Effector memory CD4-positive, alpha-beta T cell (primary cell): ENCODE measurements at regions not wholly inside any gene's neighbourhood (a gene's known extent, or its start where the extent isn't known, plus 50 kb on each side); places are given as distances from the start of the nearest gene placed in this dataset.

Source experiments
- DNase-seq, 3 donors: peaks; one replicate each; pipeline ENCODE4 v3.0.0-alpha.2; 2020
- H3K27ac ChIP-seq: 2 replicates; pipeline ENCODE4 v1.7.0; 2013; ENCODE audit warnings: mild to moderate bottlenecking, low read length, moderate library complexity; ENCODE audit not compliant: insufficient read depth, poor library complexity, severe bottlenecking
- H3K27me3 ChIP-seq: replicated peaks from 2 replicates; pipeline ENCODE4 v1.7.0; 2013; ENCODE audit warnings: mild to moderate bottlenecking, low read length; ENCODE audit not compliant: insufficient read depth, control insufficient read depth, poor library complexity, severe bottlenecking
- H3K36me3 ChIP-seq: 2 replicates; pipeline ENCODE4 v1.7.0; 2013; ENCODE audit warnings: mild to moderate bottlenecking, low read length, moderate library complexity; ENCODE audit not compliant: control insufficient read depth, insufficient read depth
- H3K4me1 ChIP-seq: 2 replicates; pipeline ENCODE4 v1.7.0; 2013; ENCODE audit warnings: low read length, mild to moderate bottlenecking; ENCODE audit not compliant: control insufficient read depth, insufficient read depth, poor library complexity, severe bottlenecking
- H3K4me3 ChIP-seq: 2 replicates; pipeline ENCODE4 v1.7.0; 2013; ENCODE audit warnings: low read length, low read depth, mild to moderate bottlenecking; ENCODE audit not compliant: insufficient read depth, poor library complexity, severe bottlenecking
- H3K9me3 ChIP-seq: 2 replicates; pipeline ENCODE4 v1.7.0; 2013; ENCODE audit warnings: mild to moderate bottlenecking, low read length, moderate library complexity; ENCODE audit not compliant: control insufficient read depth

- H3K27me3 ChIP-seq: no peaks in the 10 kb centered on the region
- no peak overlapping the region for H3K27ac ChIP-seq
- no peaks in the 10 kb centered on the region for H3K9me3 ChIP-seq
Observed at GRCh38 chr13:73416093-73416492, 357.3 kb downstream of the KLF5 start.

GRCh38 chr13:73413656-73414055, 354.9 kb downstream of the KLF5 start:
- Histone ChIP-seq H3K9me3 (no peaks in the 10 kb centered on the region), H3K27me3 (no peaks in the 10 kb centered on the region), H3K27ac (no peak overlapping the region), H3K4me3 (no peak overlapping the region), H3K36me3 (no peaks in the 10 kb centered on the region), H3K4me1 (no peaks in the 10 kb centered on the region)
- DNase-seq: no peak

More at GRCh38 chr13:73416093-73416492, 357.3 kb downstream of the KLF5 start:
- no peak for DNase-seq
- H3K4me3 ChIP-seq: no peak overlapping the region
- H3K4me1 ChIP-seq: no peaks in the 10 kb centered on the region
- H3K36me3 ChIP-seq: no peaks in the 10 kb centered on the region

- no peak for DNase-seq
- Histone ChIP-seq H3K27ac (no peak overlapping the region), H3K27me3 (no peaks in the 10 kb centered on the region), H3K9me3 (no peaks in the 10 kb centered on the region), H3K36me3 (no peaks in the 10 kb centered on the region), H3K4me3 (no peak overlapping the region), H3K4me1 (no peaks in the 10 kb centered on the region)
Observed at GRCh38 chr13:73412933-73413332, 354.1 kb downstream of the KLF5 start.

GRCh38 chr13:73411067-73411809, 352.4 kb downstream of the KLF5 start:
- no peaks in the 10 kb centered on the region for H3K27me3 ChIP-seq
- H3K4me1 ChIP-seq: no peaks in the 10 kb centered on the region
- no peak overlapping the region for H3K4me3 ChIP-seq
- no peak for DNase-seq
- H3K9me3 ChIP-seq: no peaks in the 10 kb centered on the region
- no peak overlapping the region for H3K27ac ChIP-seq
- no peaks in the 10 kb centered on the region for H3K36me3 ChIP-seq

GRCh38 chr13:73406454-73406853, 347.6 kb downstream of the KLF5 start:
- no peak for DNase-seq
- no peak overlapping the region for H3K27ac ChIP-seq
- H3K4me3 ChIP-seq: no peak overlapping the region
- H3K9me3 ChIP-seq: no peaks in the 10 kb centered on the region
- H3K36me3 ChIP-seq: no peaks in the 10 kb centered on the region
- H3K27me3 ChIP-seq: no peaks in the 10 kb centered on the region
- no peaks in the 10 kb centered on the region for H3K4me1 ChIP-seq

GRCh38 chr13:73404581-73404980, 345.8 kb downstream of the KLF5 start:
- Histone ChIP-seq H3K27me3 (no peaks in the 10 kb centered on the region), H3K36me3 (no peaks in the 10 kb centered on the region), H3K9me3 (no peaks in the 10 kb centered on the region), H3K4me3 (no peak overlapping the region), H3K27ac (no peak overlapping the region), H3K4me1 (no peaks in the 10 kb centered on the region)
- no peak for DNase-seq

- DNase-seq: no peak
- H3K27ac ChIP-seq: no peak overlapping the region
- no peak overlapping the region for H3K4me3 ChIP-seq
Observed at GRCh38 chr13:73403355-73404120, 344.7 kb downstream of the KLF5 start.

GRCh38 chr13:73401769-73402168, 343.0 kb downstream of the KLF5 start:
- Histone ChIP-seq H3K4me3 (no peak overlapping the region), H3K27ac (no peak overlapping the region), H3K36me3 (no peaks in the 10 kb centered on the region), H3K9me3 (no peaks in the 10 kb centered on the region), H3K27me3 (no peaks in the 10 kb centered on the region), H3K4me1 (no peaks in the 10 kb centered on the region)
- no peak for DNase-seq

More at GRCh38 chr13:73403355-73404120, 344.7 kb downstream of the KLF5 start:
- no peaks in the 10 kb centered on the region for H3K9me3 ChIP-seq
- H3K36me3 ChIP-seq: no peaks in the 10 kb centered on the region
- H3K4me1 ChIP-seq: no peaks in the 10 kb centered on the region
- H3K27me3 ChIP-seq: no peaks in the 10 kb centered on the region

GRCh38 chr13:73399347-73400216, 340.8 kb downstream of the KLF5 start:
- no peaks in the 10 kb centered on the region for H3K36me3 ChIP-seq
- no peaks in the 10 kb centered on the region for H3K9me3 ChIP-seq
- DNase-seq: no peak
- H3K4me1 ChIP-seq: no peaks in the 10 kb centered on the region
- no peaks in the 10 kb centered on the region for H3K27me3 ChIP-seq
- no peak overlapping the region for H3K4me3 ChIP-seq
- H3K27ac ChIP-seq: no peak overlapping the region
